ENCODE measurements at regions not wholly inside any gene's neighbourhood (a gene's known extent, or its start where the extent isn't known, plus 50 kb on each side); places are given as distances from the start of the nearest gene placed in this dataset.
A peak's percentile ranks its signal among the peaks of the same experiment; 100 is the strongest.

GRCh38 chr10:2744547-2745200, 322.7 kb upstream of the PFKP start:
- H3K4me3 Mint-ChIP-seq (ENCODE audit: unreplicated experiment): peak overlapping the region; percentile 38
- no peak for TF ChIP-seq CTCF (IDR thresholded peaks at IDR 0.05; ENCODE audit: unreplicated experiment)
- no peak overlapping the region for H3K27ac Mint-ChIP-seq (ENCODE audit: low read depth, unreplicated experiment)
- DNase-seq (ENCODE audit: unreplicated experiment): no peak
- intact Hi-C loops (cut with micrococcal nuclease): no loop called here
- no peaks in the 10 kb centered on the region for H3K36me3 Mint-ChIP-seq (ENCODE audit: insufficient read depth, unreplicated experiment)
- ChIA-PET POLR2A (interaction anchor here (1.2 kb wide), 1 partner anchor 8 kb away, joined by 4 read pairs; no protein-coding TSS in a partner anchor), CTCF (no interaction called here)
- BruUV-seq (replicated peaks): no TSS peak
- peaks cover 5% of the 10 kb centered on the region for H3K4me1 Mint-ChIP-seq (ENCODE audit: insufficient read depth, unreplicated experiment)
- peaks cover 59% of the 10 kb centered on the region for H3K27me3 Mint-ChIP-seq (ENCODE audit: insufficient read depth, unreplicated experiment)
- H3K9me3 Mint-ChIP-seq (ENCODE audit: unreplicated experiment): no peaks in the 10 kb centered on the region

GRCh38 chr10:2734603-2735002, 332.7 kb upstream of the PFKP start:
- POLR2A ChIA-PET: no interaction called here
- Mint-ChIP-seq H3K27me3 (ENCODE audit: insufficient read depth, unreplicated experiment) (peaks cover 48% of the 10 kb centered on the region), H3K9me3 (ENCODE audit: unreplicated experiment) (no peaks in the 10 kb centered on the region), H3K4me1 (ENCODE audit: insufficient read depth, unreplicated experiment) (peaks cover 6% of the 10 kb centered on the region), H3K27ac (ENCODE audit: low read depth, unreplicated experiment) (no peak overlapping the region), H3K36me3 (ENCODE audit: insufficient read depth, unreplicated experiment) (peaks cover 5% of the 10 kb centered on the region), H3K4me3 (ENCODE audit: unreplicated experiment) (no peak overlapping the region)
- CTCF ChIA-PET: interaction anchor here (0.7 kb wide), 1 partner anchor 41 kb away, joined by 3 read pairs; no protein-coding TSS in a partner anchor
- DNase-seq (ENCODE audit: unreplicated experiment): no peak
- no peak for TF ChIP-seq CTCF (IDR thresholded peaks at IDR 0.05; ENCODE audit: unreplicated experiment)
- intact Hi-C loops (cut with micrococcal nuclease): no loop called here
- no TSS peak for BruUV-seq (replicated peaks)

DNA sequence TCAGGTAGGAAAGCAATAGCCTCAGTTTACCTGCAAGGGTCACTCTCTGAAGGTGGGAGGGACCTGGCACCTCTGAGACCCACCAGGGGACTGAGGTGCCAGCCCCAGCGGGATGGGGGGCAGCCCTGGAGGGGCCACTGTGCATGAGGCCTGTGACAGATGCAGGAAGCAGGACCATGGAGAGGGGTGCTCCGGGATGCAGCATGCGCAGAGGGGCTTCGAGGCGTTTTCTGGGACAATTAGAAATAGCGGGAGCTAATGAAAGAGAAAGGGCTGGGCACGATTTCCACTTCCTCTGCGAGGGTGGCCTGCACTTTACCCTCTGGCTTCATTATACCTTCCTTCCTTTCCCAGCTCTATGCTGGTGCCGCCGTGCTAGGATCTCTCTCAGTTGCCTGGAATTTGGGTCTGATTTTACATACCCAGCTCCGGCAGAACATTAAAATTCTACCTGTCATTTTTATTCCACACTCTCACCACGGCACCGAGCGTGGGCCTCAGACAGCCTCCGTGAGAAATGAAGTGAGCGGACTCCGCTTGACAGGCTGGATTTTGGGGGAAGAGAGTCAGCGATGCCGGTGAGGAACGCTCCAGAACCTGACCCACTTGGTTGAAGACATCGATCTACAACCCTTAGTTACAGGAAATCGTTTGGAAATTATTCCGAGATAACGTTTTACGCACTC, 333.9 kb upstream of the PFKP start:
- intact Hi-C loops (cut with micrococcal nuclease): no loop called here
- H3K4me3 Mint-ChIP-seq (ENCODE audit: unreplicated experiment): no peak overlapping the region
- no TSS peak for BruUV-seq (replicated peaks)
- H3K36me3 Mint-ChIP-seq (ENCODE audit: insufficient read depth, unreplicated experiment): peaks cover 5% of the 10 kb centered on the region
- H3K4me1 Mint-ChIP-seq (ENCODE audit: insufficient read depth, unreplicated experiment): peaks cover 6% of the 10 kb centered on the region
- no peak for TF ChIP-seq CTCF (IDR thresholded peaks at IDR 0.05; ENCODE audit: unreplicated experiment)
- peaks cover 48% of the 10 kb centered on the region for H3K27me3 Mint-ChIP-seq (ENCODE audit: insufficient read depth, unreplicated experiment)
- H3K27ac Mint-ChIP-seq (ENCODE audit: low read depth, unreplicated experiment): no peak overlapping the region
- H3K9me3 Mint-ChIP-seq (ENCODE audit: unreplicated experiment): no peaks in the 10 kb centered on the region
- POLR2A ChIA-PET: no interaction called here
- CTCF ChIA-PET: no interaction called here
- no peak for DNase-seq (ENCODE audit: unreplicated experiment)

- no peak for TF ChIP-seq CTCF (IDR thresholded peaks at IDR 0.05; ENCODE audit: unreplicated experiment)
- POLR2A ChIA-PET: no interaction called here
- intact Hi-C loops (cut with micrococcal nuclease): no loop called here
- H3K4me3 Mint-ChIP-seq (ENCODE audit: unreplicated experiment): no peak overlapping the region
- DNase-seq (ENCODE audit: unreplicated experiment): peak; percentile 2
- peaks cover 5% of the 10 kb centered on the region for H3K36me3 Mint-ChIP-seq (ENCODE audit: insufficient read depth, unreplicated experiment)
- H3K27ac Mint-ChIP-seq (ENCODE audit: low read depth, unreplicated experiment): no peak overlapping the region
- H3K4me1 Mint-ChIP-seq (ENCODE audit: insufficient read depth, unreplicated experiment): peaks cover 6% of the 10 kb centered on the region
- peaks cover 62% of the 10 kb centered on the region for H3K27me3 Mint-ChIP-seq (ENCODE audit: insufficient read depth, unreplicated experiment)
- no TSS peak for BruUV-seq (replicated peaks)
- H3K9me3 Mint-ChIP-seq (ENCODE audit: unreplicated experiment): no peaks in the 10 kb centered on the region
- CTCF ChIA-PET: no interaction called here
Measured at GRCh38 chr10:2731940-2732339, 335.4 kb upstream of the PFKP start.

Data from MCF 10A (cell line).